Activated T-cell treated with anti-CD3 and anti-CD28 coated beads, Interleukin-2, amount 50 U/mL, for 48 hours (primary cell): ENCODE measurements at regions not wholly inside any gene's neighbourhood (a gene's known extent, or its start where the extent isn't known, plus 50 kb on each side); places are given as distances from the start of the nearest gene placed in this dataset.

ENCODE experiments used
- DNase-seq, 2 experiments: peaks; one replicate each; pipeline ENCODE4 v3.0.0-alpha.2; 2020

- no peak for DNase-seq
Measured at GRCh38 chr7:85630904-85631600, 444.2 kb upstream of the SEMA3D start.

- no peak for DNase-seq
Measured at GRCh38 chr7:85627791-85628586, 441.1 kb upstream of the SEMA3D start.

- no peak for DNase-seq
Measured at GRCh38 chr7:85622059-85622458, 435.2 kb upstream of the SEMA3D start.

GRCh38 chr7:85620936-85621685, 434.3 kb upstream of the SEMA3D start:
- DNase-seq = no peak

GRCh38 chr7:85619236-85619635, 432.4 kb upstream of the SEMA3D start:
- DNase-seq = no peak

- DNase-seq = no peak
Measured at GRCh38 chr7:85614684-85615083, 427.8 kb upstream of the SEMA3D start.

- no peak for DNase-seq
Measured at GRCh38 chr7:85612514-85612913, 425.7 kb upstream of the SEMA3D start.

- no peak for DNase-seq
Measured at GRCh38 chr7:85608804-85609203, 421.9 kb upstream of the SEMA3D start.

- no peak for DNase-seq
Measured at GRCh38 chr7:85602196-85602595, 415.3 kb upstream of the SEMA3D start.

GRCh38 chr7:85600395-85600794, 413.5 kb upstream of the SEMA3D start:
- no peak for DNase-seq

- no peak for DNase-seq
Measured at GRCh38 chr7:85596827-85597226, 410.0 kb upstream of the SEMA3D start.

- DNase-seq = no peak
Measured at GRCh38 chr7:85595750-85596178, 408.9 kb upstream of the SEMA3D start.

GRCh38 chr7:85593355-85593754, 406.5 kb upstream of the SEMA3D start:
- DNase-seq = no peak

- no peak for DNase-seq
Measured at GRCh38 chr7:85587785-85588184, 400.9 kb upstream of the SEMA3D start.

GRCh38 chr7:85586091-85586490, 399.2 kb upstream of the SEMA3D start:
- DNase-seq = no peak

GRCh38 chr7:85583131-85583953, 396.5 kb upstream of the SEMA3D start:
- no peak for DNase-seq

- no peak for DNase-seq
Measured at GRCh38 chr7:85573844-85574243, 387.0 kb upstream of the SEMA3D start.

- no peak for DNase-seq
Measured at GRCh38 chr7:85573346-85573745, 386.5 kb upstream of the SEMA3D start.

- DNase-seq = no peak
Measured at GRCh38 chr7:85570898-85571297, 384.0 kb upstream of the SEMA3D start.

- no peak for DNase-seq
Measured at GRCh38 chr7:85567983-85568382, 381.1 kb upstream of the SEMA3D start.

- DNase-seq = no peak
Measured at GRCh38 chr7:85566095-85566794, 379.4 kb upstream of the SEMA3D start.

GRCh38 chr7:85565276-85565675, 378.4 kb upstream of the SEMA3D start:
- no peak for DNase-seq
